Tibial artery (tissue), 4 donors: ENCODE measurements at regions not wholly inside any gene's neighbourhood (a gene's known extent, or its start where the extent isn't known, plus 50 kb on each side); places are given as distances from the start of the nearest gene placed in this dataset.

ENCODE experiments used
- DNase-seq, 2 donors: peaks; one replicate each; pipeline ENCODE4 v3.0.0-alpha.2; 2019
- H3K27ac ChIP-seq, 2 donors: fragments of 200-600 bp; sonication (generic) in 1 of 2; 1 replicate in 1 of 2; 2 replicates in 1 of 2; pipeline ENCODE4 v1.5.1; 2018 to 2019; ENCODE audit warnings: mild to moderate bottlenecking in 1 of 2
- H3K27me3 ChIP-seq, 2 donors: fragments of 200-600 bp; sonication (generic) in 1 of 2; one replicate each; pipeline versions ENCODE4 v1.5.1 to v1.6.0; 2016 to 2019
- H3K36me3 ChIP-seq, 3 donors: fragments of 200-600 bp; sonication (generic) in 2 of 3; one replicate each; pipeline ENCODE4 v1.5.1; 2016 to 2019; ENCODE audit warnings: mild to moderate bottlenecking in 2 of 3
- H3K4me1 ChIP-seq, 4 donors: fragments of 200-600 bp; sonication (generic) in 2 of 4; 1 replicate in 3 of 4; 2 replicates in 1 of 4; pipeline ENCODE4 v1.5.1; 2016 to 2019
- H3K4me3 ChIP-seq, 2 donors: fragments of 200-600 bp; sonication (generic) in 1 of 2; 1 replicate in 1 of 2; 2 replicates in 1 of 2; pipeline ENCODE4 v1.5.1; 2018 to 2019; ENCODE audit warnings: mild to moderate bottlenecking in 2 of 2
- H3K9me3 ChIP-seq, 3 donors: fragments of 200-600 bp; sonication (generic) in 1 of 3; one replicate each; pipeline ENCODE4 v1.5.1; 2016 to 2019
- CTCF ChIP-seq, 2 experiments: fragments of 200-600 bp in 1 of 2; fragments of 450-650 bp in 1 of 2; IDR thresholded peaks; one replicate each; pipeline ENCODE4 v1.5.1; 2017 to 2019; ENCODE audit warnings: antibody characterized with exemption in 2 of 2, mild to moderate bottlenecking in 1 of 2, moderate library complexity in 1 of 2
- intact Hi-C: fragments of 100-400 bp; cut with DNase I; formaldehyde crosslinking; loops from one replicate; pipeline ENCODE4 v1.15.0; 2023; ENCODE audit warnings: low total_unique reads

GRCh38 chr20:22944062-22944461, 91.0 kb upstream of the SSTR4 start:
- H3K36me3 ChIP-seq, result no peaks in the 10 kb centered on the region
- peaks cover 0 to 10% (median 0%) of the 10 kb centered on the region in 4 donors for H3K4me1 ChIP-seq
- TF ChIP-seq CTCF (IDR thresholded peaks at IDR 0.05), result no peak
- DNase-seq, result no peak
- no peaks in the 10 kb centered on the region for H3K9me3 ChIP-seq
- H3K4me3 ChIP-seq, result no peak overlapping the region
- no peak overlapping the region for H3K27ac ChIP-seq
- intact Hi-C loops, result no loop called here
- H3K27me3 ChIP-seq, result no peaks in the 10 kb centered on the region

GRCh38 chr20:22944936-22945335, 90.2 kb upstream of the SSTR4 start:
- Histone ChIP-seq H3K27me3 (no peaks in the 10 kb centered on the region), H3K36me3 (no peaks in the 10 kb centered on the region), H3K27ac (no peak overlapping the region), H3K9me3 (no peaks in the 10 kb centered on the region), H3K4me3 (no peak overlapping the region), H3K4me1 (peaks cover 0 to 10% (median 0%) of the 10 kb centered on the region in 4 donors)
- intact Hi-C loops, result no loop called here
- no peak for TF ChIP-seq CTCF (IDR thresholded peaks at IDR 0.05)
- no peak for DNase-seq

GRCh38 chr20:22946596-22946995, 88.5 kb upstream of the SSTR4 start:
- no peak for DNase-seq
- no peaks in the 10 kb centered on the region for H3K36me3 ChIP-seq
- no peaks in the 10 kb centered on the region for H3K9me3 ChIP-seq
- H3K27me3 ChIP-seq, result no peaks in the 10 kb centered on the region
- peaks cover 0 to 10% (median 0%) of the 10 kb centered on the region in 4 donors for H3K4me1 ChIP-seq
- no peak for TF ChIP-seq CTCF (IDR thresholded peaks at IDR 0.05)
- H3K4me3 ChIP-seq, result no peak overlapping the region
- intact Hi-C loops, result no loop called here
- no peak overlapping the region for H3K27ac ChIP-seq

- Histone ChIP-seq H3K27ac (no peak overlapping the region), H3K4me3 (no peak overlapping the region), H3K27me3 (no peaks in the 10 kb centered on the region), H3K9me3 (no peaks in the 10 kb centered on the region), H3K36me3 (no peaks in the 10 kb centered on the region), H3K4me1 (peaks cover 0 to 10% (median 0%) of the 10 kb centered on the region in 4 donors)
- intact Hi-C loops, result no loop called here
- no peak for TF ChIP-seq CTCF (IDR thresholded peaks at IDR 0.05)
- no peak for DNase-seq
Measured at GRCh38 chr20:22949331-22950109, 85.6 kb upstream of the SSTR4 start.

- DNase-seq, result no peak
- no peak overlapping the region for H3K4me3 ChIP-seq
- H3K9me3 ChIP-seq, result no peaks in the 10 kb centered on the region
- no peaks in the 10 kb centered on the region for H3K4me1 ChIP-seq
- intact Hi-C loops, result no loop called here
- H3K36me3 ChIP-seq, result no peaks in the 10 kb centered on the region
- no peak for TF ChIP-seq CTCF (IDR thresholded peaks at IDR 0.05)
- H3K27me3 ChIP-seq, result no peaks in the 10 kb centered on the region
- H3K27ac ChIP-seq, result no peak overlapping the region
Measured at GRCh38 chr20:22951966-22952365, 83.1 kb upstream of the SSTR4 start.
